HepG2 (cell line): ENCODE measurements at regions not wholly inside any gene's neighbourhood (a gene's known extent, or its start where the extent isn't known, plus 50 kb on each side); places are given as distances from the start of the nearest gene placed in this dataset.

Experiments
- ATAC-seq: fragments of 200-7000 bp; cut with Tn5 transposase; 3 replicates; pipeline ENCODE4 v1.9.1; 2020; ENCODE audit warnings: mild to moderate bottlenecking, moderate library complexity
- BruUV-seq: library from RNA; stranded (reverse); fragments of 400-500 nt; replicated peaks from 2 replicates; lab custom pipeline; 2021; lab: Mats Ljungman, UMichigan
- CTCF ChIA-PET: fragments of 300-600 bp; formaldehyde crosslinking; extraction: SDS; loops from one replicate; lab custom pipeline; 2021; ENCODE audit warnings: low total read pairs, inconsistent platforms, low intra/inter-chr PET ratio; lab: Yijun Ruan, JAX
- POLR2A ChIA-PET: fragments of 350-600 bp; sonication (Branson Sonifier 250); formaldehyde crosslinking; loops from one replicate; lab custom pipeline; 2020; ENCODE audit warnings: antibody characterized with exemption, inconsistent platforms; lab: Yijun Ruan, JAX
- DNase-seq: peaks from one replicate; pipeline ENCODE4 v3.0.0-alpha.2; 2015; ENCODE audit warnings: low spot score
- FAIRE-seq: peaks from 3 replicates; lab custom pipeline; 2011; peaks lifted over from hg19 to GRCh38; lab: Jason Lieb, UNC
- H2AFZ ChIP-seq: one replicate; pipeline ENCODE4 v1.6.1; 2011; ENCODE audit warnings: low read length, inconsistent platforms
- H3K27ac ChIP-seq: fragments of 300-600 bp; 3 replicates; pipeline ENCODE4 v1.8.0; 2011; ENCODE audit warnings: mixed run types, mild to moderate bottlenecking, mixed read lengths, low read length, inconsistent platforms; ENCODE audit not compliant: insufficient read depth; ENCODE audit errors: extremely low read length
- H3K27me3 ChIP-seq, 2 experiments: fragments of 200-600 bp in 1 of 2; 2 replicates in 1 of 2; 3 replicates in 1 of 2; pipeline versions ENCODE4 v1.6.0 to v1.8.0; 2011; ENCODE audit warnings: low read length in 2 of 2, mild to moderate bottlenecking in 2 of 2, moderate library complexity in 2 of 2, inconsistent platforms in 1 of 2; ENCODE audit not compliant: insufficient read depth in 2 of 2, control insufficient read depth in 1 of 2
- H3K36me3 ChIP-seq, 2 experiments: fragments of 200-600 bp in 1 of 2; replicated peaks in 1 of 2; 2 replicates in 1 of 2; 3 replicates in 1 of 2; pipeline versions ENCODE4 v1.5.1 to v1.8.0; 2011; ENCODE audit warnings: low read length in 2 of 2, inconsistent platforms in 1 of 2; ENCODE audit not compliant: insufficient read depth in 2 of 2, control insufficient read depth in 1 of 2
- H3K4me1 ChIP-seq: 2 replicates; pipeline ENCODE4 v1.5.1; 2012; ENCODE audit warnings: low read length, inconsistent platforms; ENCODE audit not compliant: insufficient read depth
- H3K4me2 ChIP-seq: 2 replicates; pipeline ENCODE4 v1.6.0; 2011; ENCODE audit warnings: low read depth, low read length, inconsistent platforms
- H3K4me3 ChIP-seq, 3 experiments: fragments of 200-600 bp in 1 of 3; sonication (generic), shearing (Covaris generic) in 1 of 3; replicated peaks in 1 of 3; 2 replicates each; pipeline ENCODE4 v1.5.1; 2011 to 2016; ENCODE audit warnings: low read length in 3 of 3, inconsistent platforms in 2 of 3, low read depth in 2 of 3, mild to moderate bottlenecking in 2 of 3, control low read depth in 1 of 3, mixed read lengths in 1 of 3; ENCODE audit not compliant: insufficient read depth in 1 of 3
- H3K79me2 ChIP-seq: one replicate; pipeline ENCODE4 v1.6.1; 2011; ENCODE audit warnings: low read length, inconsistent platforms; ENCODE audit not compliant: insufficient read depth
- H3K9ac ChIP-seq: 2 replicates; pipeline ENCODE4 v1.6.0; 2011; ENCODE audit warnings: mild to moderate bottlenecking, low read depth, low read length, inconsistent platforms; ENCODE audit not compliant: insufficient read depth
- H3K9me3 ChIP-seq: 2 replicates; pipeline ENCODE4 v1.5.1; 2012; ENCODE audit warnings: mild to moderate bottlenecking, low read length
- H4K20me1 ChIP-seq: 2 replicates; pipeline ENCODE4 v1.6.0; 2011; ENCODE audit warnings: inconsistent platforms, mild to moderate bottlenecking, low read length, moderate library complexity; ENCODE audit not compliant: insufficient read depth
- FOXP4 ChIP-seq: sonication (generic); formaldehyde crosslinking; IDR thresholded peaks from 2 replicates; pipeline ENCODE4 v1.4.0; 2020; ENCODE audit warnings: missing genetic modification reagents
- PHB2 ChIP-seq: fragments of 450-650 bp; IDR thresholded peaks from 2 replicates; pipeline ENCODE4 v1.6.1; 2018; ENCODE audit not compliant: partially characterized antibody
- SETDB1 ChIP-seq: sonication (generic); formaldehyde crosslinking; IDR thresholded peaks from 2 replicates; pipeline ENCODE4 v1.5.1; 2020; ENCODE audit warnings: missing genetic modification reagents, mild to moderate bottlenecking, borderline replicate concordance
- THAP11 ChIP-seq: IDR thresholded peaks from 2 replicates; pipeline ENCODE4 v1.6.1; 2016; ENCODE audit warnings: missing biosample characterization, missing genetic modification reagents
- WGBS: methylation state at CpG from one replicate; pipeline ENCODE4 v1.1.6; 2017; ENCODE audit warnings: low lambda C conversion rate; 5-methylcytosine and 5-hydroxymethylcytosine counted together
- in situ Hi-C: cut with HindIII; loops from 2 replicates; pipeline ENCODE4 v1.10.0; 2017; ENCODE audit warnings: low pct_unique_long_range_greater_than_20kb; ENCODE audit not compliant: extremely low pct_ligation_motif_present
- intact Hi-C: fragments of 100-400 bp; cut with micrococcal nuclease; formaldehyde crosslinking; loops from one replicate; pipeline ENCODE4 v1.10.0; 2022; ENCODE audit not compliant: unreplicated experiment

DNA sequence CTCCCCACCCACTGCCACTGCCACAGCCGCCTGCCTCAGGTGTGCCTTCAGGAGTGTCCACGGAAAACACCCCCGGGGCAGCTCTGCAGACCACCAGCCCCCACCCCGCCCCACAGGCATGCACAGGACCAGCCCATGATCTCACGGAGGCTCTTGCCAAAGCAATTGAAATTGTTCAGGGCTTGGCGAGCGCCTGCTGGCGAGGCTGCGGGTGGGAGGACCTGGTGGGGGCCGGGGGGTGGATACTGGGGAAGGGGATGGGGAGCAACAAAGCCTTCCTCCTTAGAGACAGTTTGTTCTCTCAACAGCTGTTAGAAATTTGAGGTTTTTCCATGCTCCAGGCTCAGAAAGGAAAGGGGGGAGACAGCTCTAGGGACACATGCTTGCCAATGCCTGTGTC, 274.7 kb downstream of the MN1 start:
- no peaks in the 10 kb centered on the region for H3K9me3 ChIP-seq
- TF ChIP-seq FOXP4 = no peak
- intact Hi-C loops (no loop called here), in situ Hi-C loops (no loop called here)
- H2AFZ ChIP-seq = no peak overlapping the region
- no CpG with 5 or more reads among the region's 10 CpGs for WGBS
- DNase-seq = no peak
- POLR2A ChIA-PET = no interaction called here
- no peak overlapping the region for H3K4me2 ChIP-seq
- no peaks in the 10 kb centered on the region for H4K20me1 ChIP-seq
- H3K4me3 ChIP-seq = no peak overlapping the region
- BruUV-seq = no TSS peak
- H3K79me2 ChIP-seq = no peaks in the 10 kb centered on the region
- H3K27ac ChIP-seq = no peak overlapping the region
- no peaks in the 10 kb centered on the region for H3K4me1 ChIP-seq
- FAIRE-seq = no peak
- no peaks in the 10 kb centered on the region for H3K36me3 ChIP-seq
- no peak for ATAC-seq
- CTCF ChIA-PET = no interaction called here
- H3K9ac ChIP-seq = no peak overlapping the region
- 0 out of 5 replicates have a peak, but pooled peaks cover 0 to 2% of the 10 kb centered on the region in 2 experiments for H3K27me3 ChIP-seq

- intact Hi-C loops = no loop called here
- 19% methylated on average over 8 of the region's 8 CpGs for WGBS
- no peak overlapping the region for H3K4me3 ChIP-seq
- ChIA-PET CTCF (no interaction called here), POLR2A (no interaction called here)
- H3K4me2 ChIP-seq = no peak overlapping the region
- ATAC-seq (no peak), FAIRE-seq (no peak), DNase-seq (no peak)
- no peak overlapping the region for H3K27ac ChIP-seq
- no peaks in the 10 kb centered on the region for H3K79me2 ChIP-seq
- H2AFZ ChIP-seq = no peak overlapping the region
- TF ChIP-seq PHB2 = no peak
- no peak for TF ChIP-seq SETDB1 (CRISPR knock-in tag)
- no peak for TF ChIP-seq THAP11 (CRISPR knock-in tag)
- peaks cover 13% of the 10 kb centered on the region for H3K4me1 ChIP-seq
- in situ Hi-C loops = no loop called here
- BruUV-seq = no TSS peak
- no peaks in the 10 kb centered on the region for H4K20me1 ChIP-seq
- no peaks in the 10 kb centered on the region for H3K9me3 ChIP-seq
- H3K9ac ChIP-seq = no peak overlapping the region
- H3K27me3 ChIP-seq = peaks cover 0 to 2% of the 10 kb centered on the region in 2 experiments; a peak in 1 of 5 replicates
- no peaks in the 10 kb centered on the region for H3K36me3 ChIP-seq
Observed at GRCh38 chr22:27531782-27532530, 269.6 kb downstream of the MN1 start.
